Lung (tissue), 11 donors: ENCODE measurements at regions not wholly inside any gene's neighbourhood (a gene's known extent, or its start where the extent isn't known, plus 50 kb on each side); places are given as distances from the start of the nearest gene placed in this dataset.

Experiments used
- ATAC-seq: fragments of 200-7000 bp; cut with Tn5 transposase; one replicate; pipeline ENCODE4 v1.9.1; 2020; ENCODE audit warnings: moderate number of reproducible peaks; ENCODE audit not compliant: insufficient read depth, low FRiP score
- DNase-seq, 3 donors: peaks; one replicate each; pipeline ENCODE4 v3.0.0-alpha.2; 2013 to 2017
- H3K27ac ChIP-seq, 2 donors: one replicate each; pipeline ENCODE4 v1.5.1; 2013; ENCODE audit warnings: mild to moderate bottlenecking in 2 of 2, moderate library complexity in 2 of 2, control low read depth in 1 of 2, inconsistent platforms in 1 of 2, low read depth in 1 of 2, low read length in 1 of 2
- H3K27me3 ChIP-seq, 3 donors: one replicate each; pipeline ENCODE4 v1.5.1; 2013; ENCODE audit warnings: low read length in 2 of 3; ENCODE audit not compliant: control insufficient read depth in 3 of 3, insufficient read depth in 3 of 3
- H3K36me3 ChIP-seq, 4 donors: one replicate each; pipeline ENCODE4 v1.5.1; 2013; ENCODE audit warnings: low read length in 4 of 4, mild to moderate bottlenecking in 1 of 4, moderate library complexity in 1 of 4; ENCODE audit not compliant: control insufficient read depth in 4 of 4, insufficient read depth in 4 of 4
- H3K4me1 ChIP-seq, 5 donors: one replicate each; pipeline ENCODE4 v1.5.1; 2013; ENCODE audit warnings: low read length in 5 of 5, mild to moderate bottlenecking in 2 of 5, moderate library complexity in 1 of 5; ENCODE audit not compliant: control insufficient read depth in 5 of 5, insufficient read depth in 5 of 5
- H3K4me3 ChIP-seq: one replicate; pipeline ENCODE4 v1.5.1; 2013; ENCODE audit warnings: mild to moderate bottlenecking, control low read depth, moderate library complexity
- H3K9ac ChIP-seq, 2 donors: one replicate each; pipeline ENCODE4 v1.5.1; 2013; ENCODE audit warnings: low read length in 2 of 2, control low read depth in 1 of 2; ENCODE audit not compliant: insufficient read depth in 1 of 2
- H3K9me3 ChIP-seq, 4 donors: one replicate each; pipeline ENCODE4 v1.5.1; 2013; ENCODE audit warnings: low read length in 3 of 4, mild to moderate bottlenecking in 1 of 4, moderate library complexity in 1 of 4; ENCODE audit not compliant: control insufficient read depth in 4 of 4, insufficient read depth in 3 of 4
- CTCF ChIP-seq: IDR thresholded peaks from 2 replicates; pipeline ENCODE4 v1.5.1; 2012; ENCODE audit warnings: mild to moderate bottlenecking; ENCODE audit errors: control extremely low read depth, extremely low read depth
- WGBS, 2 donors: extraction: QIAGEN DNeasy Blood & Tissue Kit; methylation state at CpG; one replicate each; pipeline ENCODE4 v1.1.7; 2013; 5-methylcytosine and 5-hydroxymethylcytosine counted together
- donor health status: control.
- donor health status: control.
- donor health status: Bipolar disorder and iron deficiency.
- donor health status: healthy.
- donor health status: DM: yes; HTN: yes; CAD: no.

- TF ChIP-seq CTCF = no peak
- Histone ChIP-seq H3K9me3 (peaks cover 0 to 7% (median 2%) of the 10 kb centered on the region in 4 donors), H3K27ac (no peak overlapping the region), H3K36me3 (no peaks in the 10 kb centered on the region), H3K9ac (no peak overlapping the region), H3K4me1 (no peaks in the 10 kb centered on the region), H3K4me3 (no peak overlapping the region), H3K27me3 (no peaks in the 10 kb centered on the region)
- DNase-seq (no peak), ATAC-seq (no peak)
- WGBS, 2 donors = 87 to 88% methylated on average over 15 of the region's 15 CpGs
Observed at GRCh38 chr2:129737660-129738527, 241.6 kb upstream of the RAB6C start.

GRCh38 chr2:129738799-129739198, 240.7 kb upstream of the RAB6C start:
- TF ChIP-seq CTCF = no peak
- Histone ChIP-seq H3K36me3 (no peaks in the 10 kb centered on the region), H3K4me1 (no peaks in the 10 kb centered on the region), H3K27ac (no peak overlapping the region), H3K9me3 (peaks cover 0 to 7% (median 2%) of the 10 kb centered on the region in 4 donors), H3K9ac (no peak overlapping the region), H3K27me3 (no peaks in the 10 kb centered on the region), H3K4me3 (no peak overlapping the region)
- WGBS, 2 donors = 91% methylated on average over 16 of the region's 16 CpGs
- ATAC-seq (no peak), DNase-seq (no peak)

GRCh38 chr2:129740504-129740903, 239.0 kb upstream of the RAB6C start:
- no peak overlapping the region for H3K27ac ChIP-seq
- ATAC-seq = no peak
- no peaks in the 10 kb centered on the region for H3K36me3 ChIP-seq
- H3K9me3 ChIP-seq = peaks cover 0 to 5% (median 1%) of the 10 kb centered on the region in 4 donors
- 80 to 81% methylated on average over 7 of the region's 7 CpGs for WGBS, 2 donors
- H3K9ac ChIP-seq = no peak overlapping the region
- no peak for TF ChIP-seq CTCF
- H3K4me3 ChIP-seq = no peak overlapping the region
- no peaks in the 10 kb centered on the region for H3K27me3 ChIP-seq
- DNase-seq = no peak
- H3K4me1 ChIP-seq = no peaks in the 10 kb centered on the region

- 84 to 85% methylated on average over 7 of the region's 7 CpGs for WGBS, 2 donors
- no peak for TF ChIP-seq CTCF
- DNase-seq = no peak
- no peaks in the 10 kb centered on the region for H3K4me1 ChIP-seq
- H3K9ac ChIP-seq = no peak overlapping the region
- no peaks in the 10 kb centered on the region for H3K27me3 ChIP-seq
- no peak for ATAC-seq
- no peak overlapping the region for H3K27ac ChIP-seq
- no peak overlapping the region for H3K4me3 ChIP-seq
- H3K9me3 ChIP-seq = peaks cover 0 to 2% (median 0%) of the 10 kb centered on the region in 4 donors
- no peaks in the 10 kb centered on the region for H3K36me3 ChIP-seq
Observed at GRCh38 chr2:129741165-129741564, 238.3 kb upstream of the RAB6C start.
